HG03520 (cell line): ENCODE measurements at regions not wholly inside any gene's neighbourhood (a gene's known extent, or its start where the extent isn't known, plus 50 kb on each side); places are given as distances from the start of the nearest gene placed in this dataset.
"Not testable (repeated sequence)": the region's sequence is repeated elsewhere in the genome, so short reads cannot be mapped to it uniquely, and the experiment has no call there.

ENCODE experiments used
- ATAC-seq: cut with Tn5 transposase; IDR thresholded peaks from one replicate; pipeline ENCODE4 v1.9.1; 2021; ENCODE audit warnings: mild to moderate bottlenecking, moderate library complexity; ENCODE audit not compliant: unreplicated experiment

DNA sequence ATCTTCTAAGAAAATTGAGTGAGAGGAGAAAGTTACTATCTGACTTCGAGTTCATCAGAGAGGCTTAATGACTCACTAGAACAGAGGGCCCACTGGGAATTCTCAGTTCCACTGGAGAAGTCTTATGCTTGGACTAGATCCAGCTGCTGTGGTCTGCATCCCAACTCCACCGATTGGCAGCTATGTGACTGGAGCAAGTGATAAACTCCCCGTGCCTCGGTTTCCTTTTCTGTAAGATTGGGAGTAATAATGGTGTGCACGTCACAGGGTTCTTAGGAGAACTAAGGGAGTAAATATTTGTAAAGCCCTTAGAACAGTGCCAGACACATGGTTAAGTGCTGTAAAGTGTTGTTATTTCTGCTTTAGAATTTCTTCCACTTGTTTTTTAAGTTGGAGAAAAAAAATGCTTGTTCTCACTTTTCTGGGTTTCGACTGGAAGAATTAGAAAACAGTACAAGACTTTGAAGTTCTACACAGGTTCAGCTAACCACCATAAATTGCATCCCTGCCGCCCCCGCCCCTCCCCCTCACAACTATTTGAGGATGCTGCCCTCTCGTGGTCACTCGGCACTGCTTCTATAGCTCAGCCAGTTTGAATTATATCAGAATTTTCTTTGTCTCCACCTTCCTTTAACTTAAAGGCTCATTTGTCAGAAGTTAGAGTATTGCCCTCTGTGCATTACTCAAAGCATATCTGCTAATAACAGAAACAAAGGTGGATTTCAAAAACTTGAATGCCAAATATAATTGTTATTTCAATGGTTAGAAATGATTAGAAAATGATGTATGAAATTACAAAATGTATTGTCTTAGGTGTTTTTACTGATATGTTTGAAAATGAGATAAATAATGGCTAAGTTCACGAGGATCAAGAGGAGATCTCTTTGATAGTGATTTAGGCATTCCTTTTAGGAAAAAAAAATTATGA, 95.0 kb upstream of the IFNGR1 start:
- no peak for ATAC-seq

DNA sequence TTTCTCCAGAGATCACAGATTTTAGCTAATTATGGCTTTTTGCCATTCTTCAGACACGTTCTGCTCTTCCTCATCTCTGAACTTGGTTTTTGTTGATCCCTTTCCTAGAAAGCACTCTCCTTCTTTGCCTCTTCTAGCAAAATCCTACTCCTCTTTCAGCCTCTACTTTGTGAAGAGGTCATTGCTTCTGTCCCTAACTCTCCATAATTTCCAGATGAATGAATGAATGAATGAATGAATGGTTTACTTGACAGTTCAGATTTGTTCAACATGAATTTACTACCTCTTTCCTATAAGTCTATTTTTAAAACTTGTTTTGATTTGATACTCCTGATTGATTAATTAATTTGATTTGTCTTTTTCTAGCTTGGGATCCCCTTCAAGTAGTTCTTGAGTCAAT, 94.0 kb upstream of the IFNGR1 start:
- ATAC-seq, result no peak

DNA sequence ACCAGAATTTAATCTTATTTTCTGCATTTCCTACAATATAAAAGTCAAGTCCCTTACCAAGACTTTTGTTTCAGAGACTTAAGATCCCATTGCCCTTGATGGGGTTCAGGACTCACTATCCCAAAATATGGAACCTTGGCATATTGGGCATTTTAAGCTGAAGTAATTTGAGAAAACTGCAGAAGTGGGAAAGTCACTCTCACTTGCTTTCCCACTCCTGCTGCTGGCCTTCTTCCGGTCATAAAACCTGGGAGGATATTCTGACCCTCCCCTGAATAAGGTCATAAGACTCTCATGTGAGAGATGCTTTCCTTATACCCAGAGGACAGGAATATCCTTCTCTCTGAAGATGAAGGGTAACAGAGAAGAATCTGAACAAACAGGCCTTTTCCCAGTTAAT, 92.8 kb upstream of the IFNGR1 start:
- no peak for ATAC-seq

DNA sequence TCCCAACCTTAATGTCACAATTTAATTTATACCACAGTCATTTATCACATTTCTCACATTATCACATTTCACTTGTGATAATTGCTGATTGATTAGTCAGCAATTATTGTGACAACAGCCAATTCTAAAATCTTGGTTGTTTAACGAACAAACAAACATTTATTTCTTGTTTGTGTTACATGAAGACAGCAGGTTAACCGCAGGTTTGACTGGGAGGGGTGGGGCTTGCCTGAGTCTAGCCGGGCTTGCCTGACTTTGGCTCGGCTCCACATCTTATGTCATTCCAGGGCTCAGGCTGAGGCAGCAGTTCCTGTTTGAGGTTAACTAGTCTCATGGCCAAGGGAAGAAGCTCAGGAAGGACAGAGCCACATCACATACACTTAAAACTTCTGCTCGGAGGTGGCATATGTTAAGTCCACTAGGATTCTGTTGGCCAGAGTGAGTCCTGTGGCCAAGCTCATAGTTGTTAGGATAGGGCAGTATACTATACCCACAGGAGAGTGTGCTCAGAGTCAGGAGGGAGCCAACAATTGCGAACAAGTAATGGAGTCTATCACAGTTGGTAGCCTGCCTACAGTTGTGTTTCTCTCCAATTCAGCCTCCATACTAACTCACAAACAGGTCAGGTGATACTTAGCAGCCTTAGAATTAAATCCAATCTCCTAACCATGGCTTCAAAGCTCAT, 90.0 kb upstream of the IFNGR1 start:
- no peak for ATAC-seq

DNA sequence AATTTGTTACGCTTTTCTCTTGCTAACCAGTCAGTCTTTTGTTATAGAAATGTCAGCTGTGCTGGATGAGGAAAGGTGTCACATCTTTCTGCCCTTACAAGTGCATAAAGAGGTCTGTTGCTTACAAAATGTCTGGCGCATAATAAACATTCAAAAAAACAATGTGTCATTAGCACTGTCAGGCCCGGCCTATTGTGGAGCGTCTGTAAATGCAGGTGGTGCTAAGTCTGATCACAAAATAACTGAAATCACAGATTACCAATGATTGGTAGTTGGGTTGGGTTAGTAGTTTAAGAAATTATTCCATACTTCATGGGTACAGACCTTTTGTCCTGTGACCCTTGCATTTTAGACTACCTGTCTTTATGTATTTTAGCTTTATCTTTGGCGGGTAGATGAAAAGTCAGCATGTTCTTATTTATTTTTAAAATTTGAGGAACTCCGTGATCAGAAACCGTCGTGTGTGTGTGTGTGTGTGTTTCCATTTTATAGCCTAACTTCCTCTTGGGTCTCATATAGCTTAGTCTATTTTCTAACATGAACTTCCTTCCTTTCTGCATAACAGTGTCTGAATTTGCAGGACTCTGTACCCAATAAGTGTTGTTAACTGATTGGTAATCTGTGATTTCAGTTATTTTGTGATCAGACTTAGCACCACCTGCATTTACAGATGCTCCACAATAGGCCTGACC, 88.1 kb upstream of the IFNGR1 start:
- no peak for ATAC-seq

DNA sequence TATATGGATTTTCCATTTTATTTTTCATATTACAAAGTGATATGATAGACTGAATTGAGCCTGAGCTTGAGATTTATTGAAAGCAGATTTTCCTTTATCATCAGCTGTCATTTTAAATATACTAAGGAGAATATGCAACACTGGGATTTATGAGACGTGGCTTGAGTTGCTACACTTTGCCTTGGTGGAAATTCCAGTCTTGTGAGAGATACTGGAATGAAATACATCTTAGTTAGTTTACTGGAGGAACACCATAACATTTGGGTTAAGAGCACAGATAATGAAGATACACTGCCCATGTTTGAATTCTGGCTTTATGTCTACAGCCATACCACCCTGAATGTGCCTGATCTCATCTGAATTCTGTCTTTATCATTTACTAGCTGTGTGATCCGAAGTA, 86.5 kb upstream of the IFNGR1 start:
- ATAC-seq, result no peak

DNA sequence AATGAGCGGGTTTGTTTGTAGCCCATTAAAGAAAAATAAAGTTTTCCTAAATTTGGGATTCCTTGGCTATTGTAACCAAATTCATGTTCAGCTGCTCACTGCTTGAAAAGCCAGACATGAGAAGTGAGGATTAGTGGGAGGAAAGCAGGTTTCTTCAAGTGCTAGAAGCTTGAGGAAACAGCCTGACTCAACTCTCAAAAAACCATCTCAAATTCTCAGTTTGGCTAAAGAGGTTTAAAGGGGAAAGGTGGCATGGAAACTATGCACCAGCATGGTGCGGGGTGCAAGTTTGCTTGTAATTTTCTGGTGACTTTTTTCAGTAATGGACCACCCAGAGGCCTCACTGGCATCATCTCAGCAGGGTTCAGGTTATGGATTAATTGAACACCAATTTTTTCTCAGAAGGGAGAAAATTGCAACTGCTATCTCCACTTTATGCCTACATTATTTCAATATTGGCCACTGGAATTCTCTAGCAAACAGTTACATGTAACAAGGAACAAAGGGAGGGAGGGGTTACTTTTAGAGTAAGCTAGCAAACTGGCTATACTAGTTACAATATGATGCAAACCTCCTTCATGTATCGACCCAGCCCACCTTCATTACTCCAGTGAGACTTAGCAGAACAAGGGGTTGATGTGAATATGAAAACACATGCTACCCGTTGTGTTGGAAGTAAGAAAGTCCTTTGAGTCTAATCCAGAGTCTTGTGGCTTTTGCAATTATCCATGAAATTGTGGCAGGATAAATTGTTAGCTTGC, 85.0 kb upstream of the IFNGR1 start:
- no peak for ATAC-seq

DNA sequence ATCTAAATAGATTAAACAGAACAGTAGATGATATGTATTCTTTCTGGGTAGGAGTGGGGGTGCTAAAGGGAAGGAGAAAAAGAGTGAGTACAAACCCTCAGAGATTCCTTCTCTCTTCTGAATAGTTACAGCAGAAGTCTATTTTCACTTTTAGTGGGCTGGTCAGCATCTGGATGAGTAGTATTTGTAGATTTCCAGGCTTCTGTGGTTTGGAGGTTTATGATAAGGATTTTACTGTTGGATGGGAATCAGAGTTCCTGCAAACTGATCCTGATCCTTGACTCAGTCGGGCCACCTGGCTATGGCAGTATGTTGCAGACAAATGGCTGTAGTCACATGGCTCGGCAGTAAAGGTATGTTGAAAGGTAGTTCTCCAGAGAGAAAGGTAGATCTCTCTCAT, 84.3 kb upstream of the IFNGR1 start:
- ATAC-seq, result no peak

DNA sequence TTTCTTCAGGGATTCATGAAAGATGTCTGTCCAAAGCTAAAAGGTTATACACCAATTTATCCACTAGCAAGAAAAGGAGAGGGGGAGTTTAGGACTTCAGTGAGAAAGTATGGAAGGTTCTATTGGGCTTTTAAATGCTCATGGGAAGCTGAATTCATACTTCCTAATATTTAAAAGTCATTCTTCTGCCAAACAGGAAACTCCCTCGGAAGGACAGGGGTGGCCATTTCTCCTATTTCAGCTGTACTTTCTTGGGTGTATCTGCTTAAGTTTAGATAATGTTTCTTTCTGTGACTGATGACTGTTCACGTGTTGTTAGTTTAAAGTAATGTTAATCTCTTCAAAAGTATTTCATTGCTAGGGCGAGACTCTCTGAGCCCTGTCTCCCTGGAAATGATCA, 80.5 kb upstream of the IFNGR1 start:
- no peak for ATAC-seq

DNA sequence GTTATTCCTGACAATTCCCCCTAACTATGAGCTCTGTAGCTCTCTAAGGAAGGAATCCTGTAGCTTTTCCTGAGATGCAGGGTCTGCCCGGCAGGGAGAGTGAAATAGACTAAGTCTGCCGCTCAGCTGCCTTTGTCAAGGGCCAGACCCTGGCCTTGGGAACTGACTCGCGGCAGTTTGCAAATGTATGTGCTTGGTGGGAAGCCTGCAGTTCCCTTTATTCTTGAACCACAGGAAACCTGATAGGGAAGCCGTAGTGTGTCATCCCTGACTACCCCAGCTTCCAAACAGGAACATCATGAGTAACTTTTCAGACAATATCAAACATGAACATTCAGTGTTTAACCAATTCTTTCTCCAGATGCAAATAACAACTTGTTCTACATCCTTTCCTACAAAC, 78.7 kb upstream of the IFNGR1 start:
- no peak for ATAC-seq

DNA sequence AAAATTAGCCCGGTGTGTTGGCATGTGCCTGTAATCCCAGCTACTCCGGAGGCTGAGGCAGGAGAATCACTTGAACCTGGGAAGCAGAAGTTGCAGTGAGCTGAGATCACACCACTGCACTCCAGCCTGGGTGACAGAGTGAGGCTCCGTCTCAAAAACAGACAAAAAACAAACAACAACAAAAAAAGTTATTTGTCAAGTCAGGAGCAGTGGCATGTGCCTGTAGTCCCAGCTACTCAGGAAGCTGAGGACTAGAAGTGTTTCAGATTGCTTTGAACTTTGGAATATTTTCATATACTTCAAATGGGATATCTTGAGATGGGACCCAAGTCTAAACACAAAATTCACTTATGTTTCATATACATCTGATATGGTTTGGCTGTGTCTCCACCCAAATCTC, 73.1 kb upstream of the IFNGR1 start:
- not testable (repeated sequence) for ATAC-seq

DNA sequence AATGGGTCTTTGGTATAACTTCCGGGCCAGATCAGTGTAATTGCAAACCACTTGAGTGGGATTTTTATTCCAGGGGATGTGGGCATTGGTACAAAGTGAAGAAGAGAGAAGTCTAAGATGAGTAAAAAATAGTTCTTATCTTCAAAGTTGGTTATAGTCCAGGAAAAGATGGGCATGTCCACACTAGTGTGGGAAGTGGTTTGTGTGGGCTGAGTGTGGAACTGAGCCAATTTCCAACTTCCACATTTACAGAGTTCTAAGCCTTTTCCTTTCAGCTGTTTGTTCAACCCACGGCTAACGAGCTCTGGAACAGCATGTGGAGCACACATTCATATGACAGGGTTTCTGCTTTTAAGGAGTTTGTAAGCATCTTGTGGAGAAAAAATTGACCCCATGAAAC, 72.3 kb upstream of the IFNGR1 start:
- ATAC-seq, result no peak

DNA sequence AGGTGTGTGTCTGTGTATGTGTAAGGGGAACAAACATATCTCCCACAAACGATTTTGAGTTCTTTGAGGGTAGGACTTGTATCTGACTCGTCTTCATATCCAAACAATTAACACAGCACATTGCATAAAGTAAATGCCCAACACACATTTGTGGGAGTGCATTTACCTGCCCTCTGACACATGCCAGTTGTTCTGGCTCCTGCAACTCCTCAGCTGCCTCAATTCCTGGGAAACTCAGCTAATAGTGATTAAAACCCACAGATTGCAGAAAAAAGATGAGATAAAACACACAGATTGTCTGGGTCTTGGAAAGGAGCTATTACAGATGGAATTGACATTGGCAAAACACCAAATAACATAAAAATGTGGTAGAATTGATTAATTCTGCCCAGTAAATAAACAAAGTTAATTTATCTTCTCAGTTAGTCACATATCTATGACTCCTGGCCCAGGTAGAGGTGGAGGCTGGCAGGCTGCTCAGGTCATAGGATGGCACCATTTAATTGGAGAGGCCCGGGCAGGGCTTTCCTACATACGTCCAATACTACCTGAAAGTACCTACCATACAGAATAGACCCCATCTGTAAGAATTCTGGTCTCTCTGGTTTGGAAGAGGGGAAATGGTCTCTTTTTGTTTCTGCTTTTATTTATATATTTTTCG, 71.5 kb upstream of the IFNGR1 start:
- ATAC-seq, result no peak

DNA sequence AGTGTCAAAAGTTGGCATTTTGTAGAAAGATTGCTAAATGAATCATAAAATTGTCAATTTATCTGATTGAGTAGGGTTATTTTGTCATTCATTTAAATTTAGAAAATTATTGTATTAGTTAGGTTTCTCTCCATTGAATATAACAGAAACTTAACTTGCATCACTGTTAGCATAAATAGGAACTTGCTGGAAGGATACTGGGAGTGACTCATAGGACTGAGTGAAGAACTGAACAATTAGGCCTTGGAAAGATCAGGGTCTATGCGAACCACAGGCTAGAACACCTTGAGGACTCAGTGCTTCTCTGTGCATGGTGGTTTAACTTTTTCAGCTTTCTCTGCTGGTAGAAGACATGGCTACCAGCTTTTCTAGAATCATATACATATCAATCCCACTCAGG, 67.7 kb upstream of the IFNGR1 start:
- no peak for ATAC-seq

DNA sequence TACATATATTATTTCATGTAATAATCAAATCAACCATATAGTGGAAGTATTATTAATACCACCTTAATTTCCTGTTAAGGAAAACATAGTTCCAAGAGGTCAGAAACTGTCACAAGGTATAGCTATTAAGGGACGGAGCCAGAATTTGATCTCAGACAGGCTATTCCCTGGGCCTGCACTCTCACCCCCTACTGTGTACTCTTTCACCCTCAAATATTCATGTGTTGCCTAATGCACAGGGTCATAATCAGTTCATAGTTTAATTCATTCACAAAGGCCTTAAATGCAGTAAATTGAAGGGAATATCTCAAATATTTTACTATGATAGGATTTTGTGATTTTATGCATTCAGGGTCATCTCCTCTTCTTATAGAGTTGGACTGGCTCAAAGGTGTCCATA, 67.2 kb upstream of the IFNGR1 start:
- no peak for ATAC-seq

DNA sequence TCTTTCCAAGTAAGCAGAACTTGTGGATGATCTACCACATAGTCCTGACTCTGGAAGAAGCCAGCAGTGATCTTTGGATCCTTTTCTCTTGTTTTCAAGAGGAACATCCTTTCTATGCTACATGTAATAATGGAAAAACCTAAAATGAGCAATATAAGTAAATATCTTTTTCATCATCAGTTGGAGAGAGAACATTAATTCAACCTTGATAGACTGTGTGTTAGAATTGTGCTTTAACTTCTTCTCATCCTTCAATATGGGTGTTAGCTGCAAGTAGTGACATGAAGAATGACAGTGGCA, 65.6 kb upstream of the IFNGR1 start:
- ATAC-seq, result no peak

DNA sequence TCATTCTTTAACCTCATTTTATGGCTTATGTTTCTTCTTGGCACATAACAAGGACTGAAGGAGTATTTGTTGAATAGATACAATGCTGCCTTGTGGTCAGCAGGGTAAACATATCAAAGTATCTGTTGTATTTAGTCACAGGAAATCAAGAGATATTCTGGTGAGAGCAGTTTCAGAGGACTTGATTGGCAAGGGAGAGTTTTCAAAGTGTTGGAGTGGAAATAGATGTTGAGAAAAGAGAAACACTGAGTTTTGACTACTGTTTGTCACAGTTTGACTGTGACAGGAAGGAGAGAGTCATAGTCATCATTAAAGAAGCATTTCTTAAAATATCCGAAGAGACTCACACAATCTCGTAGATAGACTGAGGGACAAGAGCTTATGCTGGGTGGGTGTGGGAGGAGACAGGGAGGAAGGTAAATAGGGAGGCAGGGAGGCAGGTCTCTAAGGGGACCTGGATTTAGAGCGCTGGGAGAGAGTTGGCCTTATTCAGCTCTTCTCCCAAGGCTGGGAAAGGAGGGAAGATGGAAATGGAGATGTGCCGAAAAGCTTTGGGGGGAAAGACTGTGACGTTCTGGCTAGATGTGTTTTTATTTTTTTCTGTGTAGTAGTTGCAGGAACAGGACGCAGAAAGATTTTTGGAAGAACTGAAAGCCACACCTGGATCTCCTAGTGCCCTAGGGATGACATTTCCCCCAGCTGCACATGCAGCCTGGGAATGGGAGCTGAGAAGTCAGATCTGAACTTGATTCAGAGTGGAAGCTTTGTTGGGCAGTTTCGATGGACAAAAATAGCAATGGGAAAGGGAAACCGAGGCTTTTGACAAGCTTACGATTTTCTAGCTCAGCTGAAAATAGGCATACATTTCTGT, 65.0 kb upstream of the IFNGR1 start:
- peak; percentile 75 for ATAC-seq

DNA sequence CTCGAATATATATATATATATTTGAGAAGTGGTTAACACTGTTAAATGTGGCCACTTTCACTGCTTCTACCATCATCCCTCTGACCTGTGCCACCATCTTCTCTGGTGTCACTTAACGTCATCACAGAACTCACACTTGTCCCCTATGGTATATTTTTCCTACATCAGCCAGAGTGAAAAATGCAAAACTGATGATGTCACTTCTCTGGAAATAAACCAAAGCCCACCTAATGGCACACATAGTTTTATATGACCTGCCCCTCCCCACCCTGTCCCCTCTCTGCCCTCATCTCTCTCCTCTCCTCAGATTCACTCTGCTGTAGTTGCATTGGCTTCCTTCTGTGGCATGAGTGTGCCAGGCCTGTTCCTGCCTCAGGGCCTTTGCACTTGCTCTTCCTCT, 63.9 kb upstream of the IFNGR1 start:
- no peak for ATAC-seq

DNA sequence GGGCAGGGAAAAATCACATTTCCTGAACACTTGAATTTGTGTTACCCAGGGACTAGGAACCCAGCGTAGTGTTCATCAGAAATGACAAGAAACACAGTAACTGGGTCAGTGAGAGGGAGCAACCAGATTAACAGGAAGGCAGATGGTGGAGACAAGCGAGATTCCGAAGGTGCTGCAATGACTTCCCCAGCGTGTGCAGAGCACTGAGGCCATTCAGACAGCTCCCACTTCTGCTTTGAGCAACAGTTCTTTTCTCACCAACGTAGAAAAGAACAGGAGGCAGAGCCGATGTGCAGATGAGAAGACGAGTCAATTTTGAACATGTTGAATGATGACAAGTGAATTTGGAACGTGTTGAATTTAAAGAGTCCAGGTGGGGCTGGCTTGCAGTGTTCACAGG, 63.1 kb upstream of the IFNGR1 start:
- ATAC-seq, result no peak

DNA sequence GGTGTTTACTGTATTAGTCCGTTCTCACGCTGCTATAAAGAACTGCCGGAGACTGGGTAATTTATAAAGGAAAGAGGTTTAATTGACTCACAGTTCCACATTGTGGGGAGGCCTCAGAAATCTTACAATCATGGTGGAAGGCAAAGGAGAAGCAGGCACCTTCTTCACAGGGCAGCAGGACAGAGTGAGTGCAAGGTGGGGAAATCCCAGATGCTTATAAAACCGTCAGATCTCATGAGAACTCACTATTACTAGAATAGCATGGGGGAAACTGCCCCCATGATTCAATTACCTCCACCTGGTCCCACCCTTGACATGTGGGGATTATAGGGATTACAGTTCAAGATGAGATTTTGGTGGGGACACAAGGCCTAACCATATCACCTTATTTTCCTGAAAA, 60.1 kb upstream of the IFNGR1 start:
- not testable (repeated sequence) for ATAC-seq
